ENCODE measurements at regions not wholly inside any gene's neighbourhood (a gene's known extent, or its start where the extent isn't known, plus 50 kb on each side); places are given as distances from the start of the nearest gene placed in this dataset.

- no peak overlapping the region for H3K4me3 ChIP-seq (ENCODE audit: low read depth, low read length)
- DNase-seq (ENCODE audit: low read depth), result no peak
- TF ChIP-seq CTCF (IDR thresholded peaks at IDR 0.05; ENCODE audit: low read depth, low read length, missing control alignments), result no peak
Measured at GRCh38 chr19:29404015-29404414, 121.8 kb upstream of the VSTM2B start.

- DNase-seq (ENCODE audit: low read depth), result no peak
- no peak for TF ChIP-seq CTCF (IDR thresholded peaks at IDR 0.05; ENCODE audit: low read depth, low read length, missing control alignments)
- H3K4me3 ChIP-seq (ENCODE audit: low read depth, low read length), result no peak overlapping the region
Measured at GRCh38 chr19:29404951-29405727, 120.7 kb upstream of the VSTM2B start.

DNA sequence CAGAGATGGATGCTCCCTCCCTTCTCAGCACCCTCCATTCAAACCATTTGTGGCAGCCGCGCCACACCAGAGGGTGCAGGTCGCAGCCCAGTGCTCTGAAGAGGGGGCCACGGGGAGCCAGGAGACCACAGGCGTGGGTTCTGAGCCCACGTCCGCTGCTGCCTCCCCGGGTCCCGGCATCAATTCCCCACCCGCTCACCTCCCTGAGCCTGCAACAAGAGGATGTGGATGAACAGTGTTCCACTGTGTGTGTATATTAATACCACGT lies 120.1 kb upstream of the VSTM2B start:
- DNase-seq (ENCODE audit: low read depth), result no peak
- TF ChIP-seq CTCF (IDR thresholded peaks at IDR 0.05; ENCODE audit: low read depth, low read length, missing control alignments), result no peak
- no peak overlapping the region for H3K4me3 ChIP-seq (ENCODE audit: low read depth, low read length)

GRCh38 chr19:29409076-29409862 lies 116.5 kb upstream of the VSTM2B start:
- no peak for DNase-seq (ENCODE audit: low read depth)
- no peak for TF ChIP-seq CTCF (IDR thresholded peaks at IDR 0.05; ENCODE audit: low read depth, low read length, missing control alignments)
- no peak overlapping the region for H3K4me3 ChIP-seq (ENCODE audit: low read depth, low read length)

GRCh38 chr19:29410601-29411000 lies 115.2 kb upstream of the VSTM2B start:
- no peak overlapping the region for H3K4me3 ChIP-seq (ENCODE audit: low read depth, low read length)
- no peak for DNase-seq (ENCODE audit: low read depth)
- no peak for TF ChIP-seq CTCF (IDR thresholded peaks at IDR 0.05; ENCODE audit: low read depth, low read length, missing control alignments)

- H3K4me3 ChIP-seq (ENCODE audit: low read depth, low read length), result no peak overlapping the region
- no peak for TF ChIP-seq CTCF (IDR thresholded peaks at IDR 0.05; ENCODE audit: low read depth, low read length, missing control alignments)
- no peak for DNase-seq (ENCODE audit: low read depth)
Measured at GRCh38 chr19:29411113-29411581, 114.6 kb upstream of the VSTM2B start.
